Activated naive CD4-positive, alpha-beta T cell treated with anti-CD3 and anti-CD28 coated beads, Interleukin-2, amount 50 U/mL, for 72 hours (primary cell): ENCODE measurements at regions not wholly inside any gene's neighbourhood (a gene's known extent, or its start where the extent isn't known, plus 50 kb on each side); places are given as distances from the start of the nearest gene placed in this dataset.
"Not testable (repeated sequence)": the region's sequence is repeated elsewhere in the genome, so short reads cannot be mapped to it uniquely, and the experiment has no call there.

Experiments used
- ATAC-seq, 2 donors: fragments of 150-1000 bp; cut with Tn5 transposase; 2 replicates each; pipeline ENCODE4 v1.10.0; 2021; ENCODE audit warnings: mild to moderate bottlenecking in 2 of 2, moderate library complexity in 2 of 2
- DNase-seq, 2 donors: peaks; one replicate each; pipeline ENCODE4 v3.0.0; 2021 to 2022; ENCODE audit warnings: low spot score in 2 of 2
- H3K27ac Mint-ChIP-seq, 2 donors: one replicate each; pipeline ENCODE4 v1.8.0; 2022; ENCODE audit warnings: mild to moderate bottlenecking in 2 of 2, mixed read lengths in 2 of 2
- H3K36me3 Mint-ChIP-seq, 2 donors: one replicate each; pipeline ENCODE4 v1.8.0; 2022; ENCODE audit warnings: mixed read lengths in 2 of 2
- H3K9me3 Mint-ChIP-seq, 2 donors: one replicate each; pipeline ENCODE4 v1.8.0; 2022; ENCODE audit warnings: mixed read lengths in 2 of 2

- Mint-ChIP-seq H3K36me3 (peaks cover 0 to 6% of the 10 kb centered on the region in 2 donors), H3K9me3 (peaks cover 6 to 8% of the 10 kb centered on the region in 2 donors), H3K27ac (no peak overlapping the region)
- DNase-seq = no peak
- ATAC-seq = no peak
These were observed 1296.6 kb upstream of the IGFBP7 start for GRCh38 chr4:58406762-58407161.

DNA sequence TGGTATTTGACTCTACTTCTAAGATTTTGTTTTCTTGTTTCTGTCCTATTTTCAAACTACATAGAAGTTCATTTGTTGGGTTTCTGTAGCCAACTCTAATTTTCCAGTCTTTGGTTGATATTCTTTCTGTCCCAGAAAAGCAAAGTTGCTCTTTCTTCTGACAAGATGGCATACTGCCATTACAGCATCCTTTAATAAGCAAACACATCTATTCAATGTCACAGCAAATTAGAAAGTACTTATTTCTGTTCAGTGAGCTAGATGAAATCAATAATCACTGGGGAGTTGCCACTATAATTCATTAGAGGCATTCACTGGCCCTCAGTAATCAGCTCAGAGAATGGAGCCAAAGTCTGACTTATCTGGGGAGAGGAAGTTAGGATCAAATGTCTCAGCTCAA is 1258.0 kb upstream of the IGFBP7 start:
- H3K9me3 Mint-ChIP-seq = peaks cover 16 to 20% of the 10 kb centered on the region in 2 donors
- DNase-seq (no peak), ATAC-seq (no peak)
- peaks cover 0 to 7% of the 10 kb centered on the region in 2 donors for H3K36me3 Mint-ChIP-seq
- H3K27ac Mint-ChIP-seq = no peak overlapping the region

DNA sequence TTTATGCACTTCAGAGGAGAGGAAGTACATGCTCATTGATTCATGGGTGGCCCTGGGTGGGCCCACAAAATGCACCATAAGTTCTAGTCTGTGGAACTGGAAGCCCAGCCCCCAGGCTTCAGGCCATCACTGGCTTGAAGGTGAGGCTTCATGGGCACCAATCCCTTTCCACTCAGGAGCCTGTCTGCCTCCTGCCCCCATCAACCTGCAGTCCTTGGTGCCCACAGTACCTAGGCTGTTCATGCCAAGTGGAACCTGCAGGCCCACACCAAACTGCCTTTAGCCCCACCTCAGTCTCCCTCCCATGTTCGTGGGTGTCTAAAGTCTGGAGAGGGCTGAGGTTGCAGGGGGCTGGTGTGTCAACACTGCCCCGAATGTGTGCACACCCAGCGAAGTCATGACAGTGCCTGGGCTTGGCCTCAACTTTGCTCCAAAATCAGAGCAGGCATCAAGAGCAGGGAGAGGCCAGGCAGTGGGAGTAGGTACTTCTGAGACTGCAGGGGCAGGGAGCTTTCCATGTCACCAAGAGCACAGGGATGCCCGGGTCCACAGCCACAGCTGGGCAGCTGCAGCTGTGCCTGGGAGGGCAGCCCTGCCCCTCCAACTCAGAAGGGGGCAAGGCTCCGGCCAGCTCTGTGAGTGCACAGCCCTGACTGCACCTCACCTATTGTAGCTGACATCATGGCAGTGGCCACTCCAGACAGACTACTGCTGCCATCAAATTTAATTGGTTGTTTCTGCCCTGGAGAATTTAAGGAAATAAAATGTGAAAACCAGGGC is 1250.4 kb upstream of the IGFBP7 start:
- ATAC-seq (no peak), DNase-seq (no peak)
- peaks cover 25 to 29% of the 10 kb centered on the region in 2 donors for H3K9me3 Mint-ChIP-seq
- no peak overlapping the region for H3K27ac Mint-ChIP-seq
- H3K36me3 Mint-ChIP-seq = peaks cover 0 to 6% of the 10 kb centered on the region in 2 donors

DNA sequence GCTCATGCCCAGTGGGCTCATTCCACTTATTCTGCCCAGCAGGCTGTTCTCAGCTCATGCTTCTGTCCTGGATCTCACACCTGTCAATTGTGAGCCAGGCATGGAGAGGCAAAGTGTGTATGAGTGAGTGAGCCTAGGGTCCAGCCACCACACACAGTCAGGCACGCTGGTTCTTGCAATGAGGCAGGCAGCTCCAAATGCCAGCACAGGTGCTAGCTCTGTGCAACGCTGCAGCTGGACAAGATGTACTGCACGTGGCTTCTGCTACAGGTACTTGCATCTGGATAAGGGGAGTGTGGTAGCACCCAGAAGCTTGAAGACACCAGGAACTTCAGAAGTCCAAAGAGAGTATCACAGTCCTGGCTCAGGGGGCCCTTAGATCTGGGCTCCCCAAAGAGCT is 1249.4 kb upstream of the IGFBP7 start:
- Mint-ChIP-seq H3K36me3 (peaks cover 0 to 6% of the 10 kb centered on the region in 2 donors), H3K9me3 (peaks cover 25 to 29% of the 10 kb centered on the region in 2 donors), H3K27ac (no peak overlapping the region)
- ATAC-seq (no peak), DNase-seq (no peak)

- DNase-seq = no peak
- ATAC-seq = no peak
- Mint-ChIP-seq H3K27ac (no peak overlapping the region), H3K9me3 (peaks cover 19 to 25% of the 10 kb centered on the region in 2 donors), H3K36me3 (peaks cover 0 to 6% of the 10 kb centered on the region in 2 donors)
These were observed 1247.8 kb upstream of the IGFBP7 start for GRCh38 chr4:58357947-58358346.

- DNase-seq = no peak
- H3K27ac Mint-ChIP-seq = no peak overlapping the region
- H3K36me3 Mint-ChIP-seq = no peaks in the 10 kb centered on the region
- ATAC-seq = no peak
- H3K9me3 Mint-ChIP-seq = peaks cover 3 to 8% of the 10 kb centered on the region in 2 donors
These were observed 1214.9 kb upstream of the IGFBP7 start for GRCh38 chr4:58325070-58325469.

GRCh38 chr4:58313444-58313843 is 1203.3 kb upstream of the IGFBP7 start:
- Mint-ChIP-seq H3K27ac (no peak overlapping the region), H3K9me3 (peaks cover 5 to 15% of the 10 kb centered on the region in 2 donors), H3K36me3 (no peaks in the 10 kb centered on the region)
- DNase-seq = no peak
- ATAC-seq = no peak

DNA sequence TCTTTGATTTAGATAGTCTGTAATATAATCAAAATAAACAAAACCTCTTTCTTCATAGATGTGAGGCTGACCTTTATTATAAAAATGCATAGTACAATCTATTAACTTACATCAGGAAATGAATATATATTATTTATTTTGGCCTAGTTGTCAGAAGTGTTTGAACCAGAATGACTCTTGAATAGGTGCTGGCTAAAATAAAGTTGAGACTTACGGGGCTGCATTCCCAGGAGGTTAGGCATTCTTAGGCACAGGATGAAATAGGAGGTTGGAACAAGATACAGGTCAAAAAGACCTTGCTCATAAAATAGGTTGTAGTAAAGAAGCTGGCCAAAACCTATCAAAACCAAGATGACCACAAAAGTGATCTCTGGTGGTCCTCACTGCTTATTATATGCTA is 1193.3 kb upstream of the IGFBP7 start:
- H3K27ac Mint-ChIP-seq = no peak overlapping the region
- H3K9me3 Mint-ChIP-seq = peaks cover 10 to 13% of the 10 kb centered on the region in 2 donors
- H3K36me3 Mint-ChIP-seq = no peaks in the 10 kb centered on the region
- no peak for ATAC-seq
- DNase-seq = no peak

GRCh38 chr4:58301376-58301999 is 1191.3 kb upstream of the IGFBP7 start:
- no peaks in the 10 kb centered on the region for H3K36me3 Mint-ChIP-seq
- H3K27ac Mint-ChIP-seq = no peak overlapping the region
- H3K9me3 Mint-ChIP-seq = peaks cover 13 to 16% of the 10 kb centered on the region in 2 donors
- no peak for DNase-seq
- ATAC-seq = no peak

GRCh38 chr4:58286335-58286734 is 1176.2 kb upstream of the IGFBP7 start:
- peaks cover 11 to 19% of the 10 kb centered on the region in 2 donors for H3K9me3 Mint-ChIP-seq
- DNase-seq = no peak
- no peak for ATAC-seq
- no peak overlapping the region for H3K27ac Mint-ChIP-seq
- H3K36me3 Mint-ChIP-seq = no peaks in the 10 kb centered on the region

- not testable (repeated sequence) for H3K27ac Mint-ChIP-seq, H3K36me3 Mint-ChIP-seq, ATAC-seq, DNase-seq
- H3K9me3 Mint-ChIP-seq = peaks cover 4 to 18% of the 10 kb centered on the region in 2 donors
These were observed 1170.7 kb upstream of the IGFBP7 start for GRCh38 chr4:58280928-58281327.

DNA sequence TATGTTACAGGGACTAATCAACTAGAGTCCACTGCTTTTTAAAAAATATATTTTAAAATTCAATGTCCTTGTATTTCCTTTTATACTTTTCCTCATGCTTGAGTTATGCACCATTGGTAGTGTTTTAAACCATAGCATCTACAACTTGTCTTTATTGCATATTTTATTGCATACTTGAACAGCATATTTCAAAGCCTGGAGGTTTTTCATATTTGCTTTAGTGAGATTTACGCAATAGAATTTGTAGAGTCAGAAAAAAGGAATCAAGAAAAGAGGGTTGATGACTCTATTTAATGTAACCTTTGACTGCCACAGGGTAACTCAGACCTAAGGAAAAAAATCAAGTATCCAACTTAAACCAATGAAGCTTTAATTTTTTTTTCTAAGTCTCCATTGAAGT is 1165.7 kb upstream of the IGFBP7 start:
- no peak overlapping the region for H3K27ac Mint-ChIP-seq
- ATAC-seq (no peak), DNase-seq (no peak)
- H3K36me3 Mint-ChIP-seq = no peaks in the 10 kb centered on the region
- peaks cover 4 to 13% of the 10 kb centered on the region in 2 donors for H3K9me3 Mint-ChIP-seq

GRCh38 chr4:58274553-58274952 is 1164.4 kb upstream of the IGFBP7 start:
- H3K9me3 Mint-ChIP-seq = peaks cover 6 to 7% of the 10 kb centered on the region in 2 donors
- H3K36me3 Mint-ChIP-seq = no peaks in the 10 kb centered on the region
- ATAC-seq (no peak), DNase-seq (no peak)
- H3K27ac Mint-ChIP-seq = no peak overlapping the region

GRCh38 chr4:58272311-58272710 is 1162.1 kb upstream of the IGFBP7 start:
- ATAC-seq = no peak
- no peaks in the 10 kb centered on the region for H3K36me3 Mint-ChIP-seq

GRCh38 chr4:58265734-58266133 is 1155.5 kb upstream of the IGFBP7 start:
- peaks cover 9 to 19% of the 10 kb centered on the region in 2 donors for H3K9me3 Mint-ChIP-seq
- H3K36me3 Mint-ChIP-seq = no peaks in the 10 kb centered on the region

More at GRCh38 chr4:58272311-58272710, 1162.1 kb upstream of the IGFBP7 start:
- H3K9me3 Mint-ChIP-seq = peaks cover 16 to 23% of the 10 kb centered on the region in 2 donors
- DNase-seq = no peak
- H3K27ac Mint-ChIP-seq = no peak overlapping the region

GRCh38 chr4:58261526-58261925 is 1151.3 kb upstream of the IGFBP7 start:
- Mint-ChIP-seq H3K27ac (no peak overlapping the region), H3K36me3 (no peaks in the 10 kb centered on the region), H3K9me3 (peaks cover 5 to 10% of the 10 kb centered on the region in 2 donors)
- ATAC-seq (no peak), DNase-seq (no peak)

More at GRCh38 chr4:58265734-58266133, 1155.5 kb upstream of the IGFBP7 start:
- no peak overlapping the region for H3K27ac Mint-ChIP-seq
- ATAC-seq (no peak), DNase-seq (no peak)

DNA sequence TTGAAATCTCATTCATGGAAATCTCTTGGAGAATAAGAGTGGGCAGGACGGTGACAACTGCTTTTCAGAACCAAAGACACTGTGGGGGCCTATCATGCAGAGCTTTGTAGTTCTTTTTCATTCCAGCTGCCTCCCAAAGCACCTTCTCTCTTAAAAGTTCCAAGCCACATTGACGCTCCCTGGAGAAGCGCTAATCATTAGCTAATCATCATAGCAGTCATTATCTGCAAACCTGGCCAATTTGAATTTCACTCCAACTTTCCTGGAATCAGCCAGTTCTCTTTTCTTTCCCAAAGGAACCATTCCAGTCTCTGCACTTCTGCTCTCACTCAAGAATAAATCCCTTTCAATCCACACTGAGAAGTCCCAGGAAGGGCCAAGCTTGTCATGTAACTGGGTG is 1144.1 kb upstream of the IGFBP7 start:
- H3K9me3 Mint-ChIP-seq = peaks cover 2 to 16% of the 10 kb centered on the region in 2 donors
- no peak overlapping the region for H3K27ac Mint-ChIP-seq
- no peak for DNase-seq
- ATAC-seq = no peak
- H3K36me3 Mint-ChIP-seq = no peaks in the 10 kb centered on the region

DNA sequence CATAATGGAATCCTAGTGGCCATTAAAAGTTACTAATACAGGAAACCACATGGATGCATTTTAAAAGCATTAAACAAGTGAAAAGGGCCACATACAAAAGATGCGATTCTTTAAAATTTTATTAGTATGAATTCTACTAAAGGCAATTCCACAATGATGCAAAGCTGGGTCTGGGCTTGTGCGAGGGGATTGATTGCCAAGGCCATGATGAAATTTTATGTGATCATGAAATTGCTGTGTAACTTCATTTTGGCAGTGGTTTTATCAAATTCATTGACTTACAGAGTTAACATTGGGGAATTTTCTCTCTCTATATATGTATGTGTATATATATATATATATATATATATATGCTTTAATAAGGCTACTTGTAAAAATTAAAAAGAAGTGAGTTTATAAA is 1142.5 kb upstream of the IGFBP7 start:
- ATAC-seq (no peak), DNase-seq (no peak)
- Mint-ChIP-seq H3K9me3 (peaks cover 0 to 12% of the 10 kb centered on the region in 2 donors), H3K36me3 (no peaks in the 10 kb centered on the region), H3K27ac (no peak overlapping the region)
